Panc1 (cell line): ENCODE measurements at regions not wholly inside any gene's neighbourhood (a gene's known extent, or its start where the extent isn't known, plus 50 kb on each side); places are given as distances from the start of the nearest gene placed in this dataset.

Source experiments
- ATAC-seq: fragments of 200-7000 bp; cut with Tn5 transposase; 2 replicates; pipeline ENCODE4 v1.9.1; 2020; ENCODE audit warnings: mild to moderate bottlenecking, moderate library complexity
- BruUV-seq: library from RNA; stranded (reverse); fragments of 400-500 nt; replicated peaks from 2 replicates; lab custom pipeline; 2021; lab: Mats Ljungman, UMichigan
- CTCF ChIA-PET: fragments of 300-600 bp; sonication (Branson Sonifier 250); formaldehyde crosslinking; loops from one replicate; lab custom pipeline; 2022; ENCODE audit warnings: antibody characterized with exemption; lab: Charles Lee
- POLR2A ChIA-PET: fragments of 300-600 bp; sonication (Branson Sonifier 250); formaldehyde crosslinking; loops from one replicate; lab custom pipeline; 2022; ENCODE audit warnings: antibody characterized with exemption; lab: Charles Lee
- DNase-seq: peaks from one replicate; pipeline ENCODE4 v3.0.0-alpha.2; 2010; ENCODE audit warnings: low read depth, low spot score
- H3K27ac ChIP-seq: 2 replicates; pipeline ENCODE4 v1.5.1; 2011; ENCODE audit warnings: mild to moderate bottlenecking, low read length, inconsistent platforms
- H3K27me3 ChIP-seq: fragments of 200-500 bp; sonication (Bioruptor generic); 2 replicates; pipeline ENCODE4 v1.6.0; 2014; ENCODE audit warnings: low read length, inconsistent platforms; ENCODE audit not compliant: control insufficient read depth, insufficient read depth
- H3K36me3 ChIP-seq: fragments of 200-500 bp; sonication (Bioruptor generic); 2 replicates; pipeline ENCODE4 v1.5.1; 2014; ENCODE audit warnings: inconsistent platforms, mild to moderate bottlenecking, low read length, moderate library complexity; ENCODE audit not compliant: control insufficient read depth, insufficient read depth
- H3K4me1 ChIP-seq: 2 replicates; pipeline ENCODE4 v1.5.1; 2011; ENCODE audit warnings: inconsistent platforms, mild to moderate bottlenecking, low read length, moderate library complexity; ENCODE audit not compliant: control insufficient read depth, insufficient read depth
- H3K4me3 ChIP-seq, 2 experiments: 2 replicates each; pipeline ENCODE4 v1.5.1; 2011 to 2012; ENCODE audit warnings: low read depth in 2 of 2, low read length in 2 of 2, mild to moderate bottlenecking in 2 of 2, inconsistent platforms in 1 of 2, moderate library complexity in 1 of 2
- H3K9me3 ChIP-seq: fragments of 200-500 bp; sonication (Bioruptor generic); 2 replicates; pipeline ENCODE4 v1.5.1; 2014; ENCODE audit warnings: low read depth, mild to moderate bottlenecking, inconsistent platforms, low read length, moderate library complexity; ENCODE audit not compliant: control insufficient read depth, insufficient read depth
- POLR2AphosphoS5 ChIP-seq: IDR thresholded peaks from 2 replicates; pipeline ENCODE4 v1.6.1; 2012; ENCODE audit warnings: mild to moderate bottlenecking, low read depth, low read length, moderate library complexity
- REST ChIP-seq, 2 experiments: IDR thresholded peaks; 2 replicates each; pipeline ENCODE4 v1.6.1; 2011 to 2012; ENCODE audit warnings: low read depth in 2 of 2, control low read depth in 1 of 2, low read length in 1 of 2, mild to moderate bottlenecking in 1 of 2, moderate library complexity in 1 of 2; ENCODE audit not compliant: insufficient read depth in 1 of 2
- SIN3A ChIP-seq: IDR thresholded peaks from 2 replicates; pipeline ENCODE4 v1.6.1; 2012; ENCODE audit warnings: low read depth, mild to moderate bottlenecking, low read length, moderate library complexity, borderline replicate concordance; ENCODE audit not compliant: insufficient read depth
- TCF7L2 ChIP-seq: IDR thresholded peaks from 2 replicates; pipeline ENCODE4 v1.6.1; 2011; ENCODE audit warnings: mild to moderate bottlenecking, low read depth, low read length, inconsistent platforms
- in situ Hi-C: cut with HindIII; loops from 2 replicates; pipeline ENCODE4 v1.10.0; 2016; ENCODE audit warnings: low sequenced_read_pairs, low pct_unique_long_range_greater_than_20kb
- intact Hi-C: fragments of 100-400 bp; cut with micrococcal nuclease; formaldehyde crosslinking; loops from one replicate; pipeline ENCODE4 v1.10.0; 2022; ENCODE audit not compliant: unreplicated experiment
- TF ChIP-seq, protein P1 (sequence below): fragments of 450-650 bp; IDR thresholded peaks from 2 replicates; pipeline ENCODE4 v1.5.1; 2017; ENCODE audit warnings: mild to moderate bottlenecking

- in situ Hi-C loops: no loop called here
- ATAC-seq: no peak
- TF ChIP-seq SIN3A: no peak
- no peak for TF ChIP-seq POLR2AphosphoS5
- TF ChIP-seq, protein P1, sequence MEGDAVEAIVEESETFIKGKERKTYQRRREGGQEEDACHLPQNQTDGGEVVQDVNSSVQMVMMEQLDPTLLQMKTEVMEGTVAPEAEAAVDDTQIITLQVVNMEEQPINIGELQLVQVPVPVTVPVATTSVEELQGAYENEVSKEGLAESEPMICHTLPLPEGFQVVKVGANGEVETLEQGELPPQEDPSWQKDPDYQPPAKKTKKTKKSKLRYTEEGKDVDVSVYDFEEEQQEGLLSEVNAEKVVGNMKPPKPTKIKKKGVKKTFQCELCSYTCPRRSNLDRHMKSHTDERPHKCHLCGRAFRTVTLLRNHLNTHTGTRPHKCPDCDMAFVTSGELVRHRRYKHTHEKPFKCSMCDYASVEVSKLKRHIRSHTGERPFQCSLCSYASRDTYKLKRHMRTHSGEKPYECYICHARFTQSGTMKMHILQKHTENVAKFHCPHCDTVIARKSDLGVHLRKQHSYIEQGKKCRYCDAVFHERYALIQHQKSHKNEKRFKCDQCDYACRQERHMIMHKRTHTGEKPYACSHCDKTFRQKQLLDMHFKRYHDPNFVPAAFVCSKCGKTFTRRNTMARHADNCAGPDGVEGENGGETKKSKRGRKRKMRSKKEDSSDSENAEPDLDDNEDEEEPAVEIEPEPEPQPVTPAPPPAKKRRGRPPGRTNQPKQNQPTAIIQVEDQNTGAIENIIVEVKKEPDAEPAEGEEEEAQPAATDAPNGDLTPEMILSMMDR: no peak
- TF ChIP-seq TCF7L2: no peak
- no peak for TF ChIP-seq REST (IDR thresholded peaks at IDR 0.05; ENCODE audit: insufficient read depth in 1 of 2, low read depth in 2 of 2, low read length in 1 of 2)
- no peak for DNase-seq
- BruUV-seq: no TSS peak
- H3K4me3 ChIP-seq: no peak overlapping the region
- CTCF ChIA-PET: no interaction called here
- H3K9me3 ChIP-seq: no peaks in the 10 kb centered on the region
- POLR2A ChIA-PET: no interaction called here
- H3K4me1 ChIP-seq: no peaks in the 10 kb centered on the region
- intact Hi-C loops: no loop called here
- H3K27ac ChIP-seq: no peak overlapping the region
- no peaks in the 10 kb centered on the region for H3K27me3 ChIP-seq
- H3K36me3 ChIP-seq: no peaks in the 10 kb centered on the region
These were observed 2041.1 kb downstream of the OLFM4 start for GRCh38 chr13:55069746-55070145.

GRCh38 chr13:55073000-55073399, 2044.4 kb downstream of the OLFM4 start:
- ChIA-PET POLR2A (no interaction called here), CTCF (no interaction called here)
- in situ Hi-C loops (no loop called here), intact Hi-C loops (no loop called here)
- ATAC-seq: no peak
- BruUV-seq: no TSS peak
- Histone ChIP-seq H3K4me1 (no peaks in the 10 kb centered on the region), H3K4me3 (no peak overlapping the region), H3K9me3 (no peaks in the 10 kb centered on the region), H3K36me3 (no peaks in the 10 kb centered on the region), H3K27ac (no peak overlapping the region), H3K27me3 (no peaks in the 10 kb centered on the region)
- no peak for DNase-seq
- no peak for TF ChIP-seq SIN3A
- TF ChIP-seq, protein P1: no peak
- TF ChIP-seq POLR2AphosphoS5: no peak
- TF ChIP-seq TCF7L2: no peak
- TF ChIP-seq REST (IDR thresholded peaks at IDR 0.05; ENCODE audit: insufficient read depth in 1 of 2, low read depth in 2 of 2, low read length in 1 of 2): no peak
